Thyroid gland (tissue), 4 donors: ENCODE measurements at regions not wholly inside any gene's neighbourhood (a gene's known extent, or its start where the extent isn't known, plus 50 kb on each side); places are given as distances from the start of the nearest gene placed in this dataset.
"Not testable (repeated sequence)": the region's sequence is repeated elsewhere in the genome, so short reads cannot be mapped to it uniquely, and the experiment has no call there.

ENCODE experiments used
- DNase-seq, 2 donors: peaks; one replicate each; pipeline ENCODE4 v3.0.0-alpha.2; 2019
- H3K27ac ChIP-seq, 3 donors: fragments of 200-600 bp; sonication (generic); 1 replicate in 2 of 3; 2 replicates in 1 of 3; pipeline ENCODE4 v1.5.1; 2016 to 2019; ENCODE audit warnings: mild to moderate bottlenecking in 1 of 3, moderate library complexity in 1 of 3
- H3K27me3 ChIP-seq: fragments of 200-600 bp; sonication (generic); one replicate; pipeline ENCODE4 v1.5.1; 2019
- H3K36me3 ChIP-seq, 2 donors: fragments of 200-600 bp; sonication (generic); one replicate each; pipeline ENCODE4 v1.5.1; 2016 to 2019
- H3K4me1 ChIP-seq, 2 donors: fragments of 200-600 bp; sonication (generic); one replicate each; pipeline ENCODE4 v1.5.1; 2017 to 2019
- H3K4me3 ChIP-seq, 3 donors: fragments of 200-600 bp; sonication (generic); replicated peaks in 1 of 3; 1 replicate in 2 of 3; 2 replicates in 1 of 3; pipeline ENCODE4 v1.5.1; 2016; ENCODE audit warnings: mild to moderate bottlenecking in 1 of 3
- H3K9me3 ChIP-seq: fragments of 200-600 bp; sonication (generic); one replicate; pipeline ENCODE4 v1.5.1; 2017
- CTCF ChIP-seq, 6 experiments: fragments of 200-600 bp in 3 of 6; fragments of 450-650 bp in 3 of 6; sonication (generic) in 3 of 6; IDR thresholded peaks; one replicate each; pipeline ENCODE4 v1.5.1; 2016 to 2019; ENCODE audit warnings: antibody characterized with exemption in 6 of 6, mild to moderate bottlenecking in 2 of 6, inconsistent platforms in 1 of 6, moderate library complexity in 1 of 6
- POLR2A ChIP-seq, 2 donors: fragments of 450-650 bp; IDR thresholded peaks; one replicate each; pipeline ENCODE4 v1.6.1; 2017; ENCODE audit warnings: antibody characterized with exemption in 2 of 2, mild to moderate bottlenecking in 2 of 2, moderate library complexity in 1 of 2
- WGBS, 2 donors: methylation state at CpG; one replicate each; pipeline ENCODE4 v1.1.5; 2017; 5-methylcytosine and 5-hydroxymethylcytosine counted together
- intact Hi-C: fragments of 100-400 bp; cut with DNase I; formaldehyde crosslinking; loops from one replicate; pipeline ENCODE4 v1.15.1; 2023

- no peaks in the 10 kb centered on the region for H3K4me1 ChIP-seq
- WGBS, 2 donors = 71 to 81% methylated on average over 3 of the region's 3 CpGs
- H3K36me3 ChIP-seq = no peaks in the 10 kb centered on the region
- intact Hi-C loops = no loop called here
- no peak overlapping the region for H3K27ac ChIP-seq
- H3K4me3 ChIP-seq = no peak overlapping the region
- H3K27me3 ChIP-seq = no peaks in the 10 kb centered on the region
- H3K9me3 ChIP-seq = no peaks in the 10 kb centered on the region
- no peak for DNase-seq
- TF ChIP-seq POLR2A (IDR thresholded peaks at IDR 0.05) = no peak
- TF ChIP-seq CTCF (IDR thresholded peaks at IDR 0.05) = no peak
Observed at GRCh38 chr4:34973650-34974312, 1270.5 kb downstream of the ARAP2 start.

- Histone ChIP-seq H3K4me1 (no peaks in the 10 kb centered on the region), H3K27ac (no peak overlapping the region), H3K9me3 (no peaks in the 10 kb centered on the region), H3K27me3 (no peaks in the 10 kb centered on the region), H3K4me3 (no peak overlapping the region), H3K36me3 (no peaks in the 10 kb centered on the region)
- TF ChIP-seq POLR2A (IDR thresholded peaks at IDR 0.05) (no peak), CTCF (IDR thresholded peaks at IDR 0.05) (no peak)
- DNase-seq = no peak
- intact Hi-C loops = no loop called here
Observed at GRCh38 chr4:34974313-34974680, 1270.0 kb downstream of the ARAP2 start.

GRCh38 chr4:35021222-35021621, 1223.1 kb downstream of the ARAP2 start:
- intact Hi-C loops, H3K4me1 ChIP-seq, H3K27ac ChIP-seq: not testable (repeated sequence)

GRCh38 chr4:35025152-35025834, 1219.0 kb downstream of the ARAP2 start:
- H3K4me3 ChIP-seq = no peak overlapping the region
- no peaks in the 10 kb centered on the region for H3K27me3 ChIP-seq
- H3K9me3 ChIP-seq = no peaks in the 10 kb centered on the region
- DNase-seq = no peak
- H3K27ac ChIP-seq = no peak overlapping the region
- H3K4me1 ChIP-seq = no peaks in the 10 kb centered on the region
- H3K36me3 ChIP-seq = no peaks in the 10 kb centered on the region
- TF ChIP-seq CTCF (IDR thresholded peaks at IDR 0.05) (no peak), POLR2A (IDR thresholded peaks at IDR 0.05) (no peak)
- intact Hi-C loops = no loop called here
- 76% methylated on average over 3 of the region's 3 CpGs for WGBS, 2 donors

More at GRCh38 chr4:35021222-35021621, 1223.1 kb downstream of the ARAP2 start:
- not testable (repeated sequence) for H3K36me3 ChIP-seq, H3K27me3 ChIP-seq, H3K9me3 ChIP-seq, DNase-seq, H3K4me3 ChIP-seq
- 94 to 95% methylated on average over 8 of the region's 8 CpGs for WGBS, 2 donors

GRCh38 chr4:35038079-35038805, 1206.1 kb downstream of the ARAP2 start:
- TF ChIP-seq CTCF (IDR thresholded peaks at IDR 0.05) (no peak), POLR2A (IDR thresholded peaks at IDR 0.05) (no peak)
- no peaks in the 10 kb centered on the region for H3K27me3 ChIP-seq
- 94 to 98% methylated on average over 9 to 18 of the region's 29 CpGs for WGBS, 2 donors
- H3K4me3 ChIP-seq = no peak overlapping the region
- no peaks in the 10 kb centered on the region for H3K4me1 ChIP-seq
- no peaks in the 10 kb centered on the region for H3K9me3 ChIP-seq
- no peak for DNase-seq
- no peaks in the 10 kb centered on the region for H3K36me3 ChIP-seq
- H3K27ac ChIP-seq = no peak overlapping the region
- intact Hi-C loops = no loop called here
